HCEC 1CT (cell line): ENCODE measurements at regions not wholly inside any gene's neighbourhood (a gene's known extent, or its start where the extent isn't known, plus 50 kb on each side); places are given as distances from the start of the nearest gene placed in this dataset.
"Not testable (repeated sequence)": the region's sequence is repeated elsewhere in the genome, so short reads cannot be mapped to it uniquely, and the experiment has no call there.

ENCODE experiments used
- DNase-seq: peaks from one replicate; pipeline ENCODE4 v3.0.0-alpha.2; 2017

- no peak for DNase-seq
Observed at GRCh38 chr6:170093658-170094596, 197.0 kb downstream of the DLL1 start.

GRCh38 chr6:170093276-170093657 is 197.6 kb downstream of the DLL1 start:
- no peak for DNase-seq

- no peak for DNase-seq
Observed at GRCh38 chr6:170092826-170093225, 198.1 kb downstream of the DLL1 start.

GRCh38 chr6:170091639-170092579 is 199.0 kb downstream of the DLL1 start:
- no peak for DNase-seq

GRCh38 chr6:170091000-170091638 is 199.8 kb downstream of the DLL1 start:
- no peak for DNase-seq

- DNase-seq: no peak
Observed at GRCh38 chr6:170090561-170090960, 200.3 kb downstream of the DLL1 start.

- DNase-seq: no peak
Observed at GRCh38 chr6:170089963-170090362, 200.9 kb downstream of the DLL1 start.

GRCh38 chr6:170088582-170088955 is 202.3 kb downstream of the DLL1 start:
- no peak for DNase-seq

GRCh38 chr6:170087941-170088581 is 202.8 kb downstream of the DLL1 start:
- no peak for DNase-seq

- DNase-seq: not testable (repeated sequence)
Observed at GRCh38 chr6:170087421-170087780, 203.5 kb downstream of the DLL1 start.

GRCh38 chr6:170086639-170087420 is 204.0 kb downstream of the DLL1 start:
- no peak for DNase-seq

- DNase-seq: no peak
Observed at GRCh38 chr6:170085475-170086401, 205.1 kb downstream of the DLL1 start.

GRCh38 chr6:170084166-170084730 is 206.6 kb downstream of the DLL1 start:
- DNase-seq: no peak

GRCh38 chr6:170083236-170084051 is 207.4 kb downstream of the DLL1 start:
- DNase-seq: no peak

- no peak for DNase-seq
Observed at GRCh38 chr6:170082531-170083187, 208.2 kb downstream of the DLL1 start.

GRCh38 chr6:170082067-170082466 is 208.8 kb downstream of the DLL1 start:
- DNase-seq: no peak

- no peak for DNase-seq
Observed at GRCh38 chr6:170081556-170081955, 209.3 kb downstream of the DLL1 start.

- DNase-seq: no peak
Observed at GRCh38 chr6:170080828-170081371, 210.0 kb downstream of the DLL1 start.
